Heart left ventricle (tissue), 13 donors: ENCODE measurements at regions not wholly inside any gene's neighbourhood (a gene's known extent, or its start where the extent isn't known, plus 50 kb on each side); places are given as distances from the start of the nearest gene placed in this dataset.

Experiments
- CTCF ChIP-seq, 12 donors: fragments of 200-600 bp; sonication (generic) in 4 of 12; IDR thresholded peaks; one replicate each; pipeline versions ENCODE4 v1.5.0 to v1.8.0; 2018 to 2022; ENCODE audit warnings: antibody characterized with exemption in 12 of 12, mild to moderate bottlenecking in 5 of 12
- POLR2A ChIP-seq, 2 donors: fragments of 450-650 bp; IDR thresholded peaks; one replicate each; pipeline ENCODE4 v1.6.1; 2017; ENCODE audit warnings: antibody characterized with exemption in 2 of 2, mild to moderate bottlenecking in 2 of 2, moderate library complexity in 2 of 2
- donor health status: ischemic (EF 13 %, LVEDD 7.1; RV severe dilation, severe dysfunction).
- donor health status: DM: no; HTN: yes; CAD: no.
- donor health status: DM: no; HTN: no; CAD: no.
- donor health status: ischemic (EF 25% LVEDD 6.9; RV normal size, moderate dysfunction).
- donor health status: ischemic (EF 25% LVEDD 5.7; RV mildly dilated, moderate dysfunction).
- donor health status: ischemic (EF 35%, LVEDD 5.7; RV mildly dilated, moderate dysfunction).
- donor health status: nonischemic (EF 11% LVEDD 7.7; RV severe dilation, severe dysfunction).
- donor health status: DM: yes; HTN: yes; CAD: no.
- donor health status: PGD.
- donor health status: ischemic (EF 29% LVEDD 5.4; RV normal size, mild dysfunction).
- donor health status: nonischemic (EF 23%, LVEDD 6.1; RV moderate dilation, normal function).

DNA sequence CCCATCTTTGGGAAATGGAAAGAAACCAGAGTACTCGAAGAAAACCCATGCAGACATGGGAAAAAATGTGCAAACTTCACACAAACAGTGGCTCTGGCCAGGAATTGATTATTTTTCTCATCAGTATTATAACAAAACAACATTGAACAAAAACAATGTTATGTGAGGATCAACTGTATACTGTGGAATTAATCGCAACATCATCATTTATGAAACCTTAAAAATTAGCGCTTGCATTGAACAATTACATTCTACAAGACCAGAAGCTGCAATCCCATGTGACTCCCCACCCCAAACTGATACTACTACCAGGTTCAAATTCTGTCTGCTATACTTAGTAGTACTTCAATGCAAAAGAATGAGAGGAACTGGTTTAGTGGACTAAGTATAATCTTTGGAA lies 390.7 kb upstream of the PIK3R1 start:
- TF ChIP-seq CTCF (IDR thresholded peaks at IDR 0.05) (no peak), POLR2A (IDR thresholded peaks at IDR 0.05) (no peak)
